ENCODE measurements at regions not wholly inside any gene's neighbourhood (a gene's known extent, or its start where the extent isn't known, plus 50 kb on each side); places are given as distances from the start of the nearest gene placed in this dataset.

GRCh38 chr7:119963654-119964053 is 309.3 kb upstream of the KCND2 start (continued):
- no peak for TF ChIP-seq REST (IDR thresholded peaks at IDR 0.05)

DNA sequence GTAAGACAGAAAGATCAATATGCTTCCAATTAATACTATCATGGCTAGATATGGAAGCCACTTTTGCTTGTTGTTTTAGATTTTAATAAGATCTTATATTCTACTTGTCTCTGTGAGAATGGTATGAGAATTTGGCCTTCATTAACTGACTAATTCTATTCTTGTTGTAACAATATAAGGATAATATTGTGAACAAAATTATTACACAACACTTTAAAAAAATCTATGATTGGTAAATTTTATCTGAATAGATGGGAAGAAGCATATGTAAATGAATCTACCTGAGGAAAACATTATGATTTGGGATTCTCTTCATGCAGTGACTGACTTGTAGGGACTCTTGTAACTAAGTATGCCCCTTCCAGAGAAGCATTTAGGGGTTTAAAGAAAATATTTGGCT is 308.9 kb upstream of the KCND2 start:
- DNase-seq (ENCODE audit: low spot score) = no peak
- no peaks in the 10 kb centered on the region for H3K36me3 ChIP-seq (ENCODE audit: control insufficient read depth in 4 of 4, insufficient read depth in 3 of 4, low read depth in 1 of 4, low read length in 3 of 4)
- no peak overlapping the region for H3K4me3 ChIP-seq (ENCODE audit: low read depth in 1 of 3, low read length in 3 of 3)
- H3K4me1 ChIP-seq (ENCODE audit: control insufficient read depth in 4 of 4, insufficient read depth in 4 of 4, low read length in 3 of 4) = no peaks in the 10 kb centered on the region
- no peak overlapping the region for H3K27ac ChIP-seq (ENCODE audit: low read depth in 1 of 2, low read length in 2 of 2)
- no peak overlapping the region for H3K9ac ChIP-seq (ENCODE audit: low read depth in 1 of 2, low read length in 2 of 2)
- no peak for TF ChIP-seq YY1 (IDR thresholded peaks at IDR 0.05)
- TF ChIP-seq GABPA (IDR thresholded peaks at IDR 0.05 in 1 of 2, conservative IDR thresholded peaks at IDR 0.05 in 1 of 2) = no peak
- TF ChIP-seq FOXA2 (IDR thresholded peaks at IDR 0.05) = no peak
- TF ChIP-seq, protein P1, sequence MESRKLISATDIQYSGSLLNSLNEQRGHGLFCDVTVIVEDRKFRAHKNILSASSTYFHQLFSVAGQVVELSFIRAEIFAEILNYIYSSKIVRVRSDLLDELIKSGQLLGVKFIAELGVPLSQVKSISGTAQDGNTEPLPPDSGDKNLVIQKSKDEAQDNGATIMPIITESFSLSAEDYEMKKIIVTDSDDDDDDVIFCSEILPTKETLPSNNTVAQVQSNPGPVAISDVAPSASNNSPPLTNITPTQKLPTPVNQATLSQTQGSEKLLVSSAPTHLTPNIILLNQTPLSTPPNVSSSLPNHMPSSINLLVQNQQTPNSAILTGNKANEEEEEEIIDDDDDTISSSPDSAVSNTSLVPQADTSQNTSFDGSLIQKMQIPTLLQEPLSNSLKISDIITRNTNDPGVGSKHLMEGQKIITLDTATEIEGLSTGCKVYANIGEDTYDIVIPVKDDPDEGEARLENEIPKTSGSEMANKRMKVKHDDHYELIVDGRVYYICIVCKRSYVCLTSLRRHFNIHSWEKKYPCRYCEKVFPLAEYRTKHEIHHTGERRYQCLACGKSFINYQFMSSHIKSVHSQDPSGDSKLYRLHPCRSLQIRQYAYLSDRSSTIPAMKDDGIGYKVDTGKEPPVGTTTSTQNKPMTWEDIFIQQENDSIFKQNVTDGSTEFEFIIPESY (IDR thresholded peaks at IDR 0.05) = no peak
- TF ChIP-seq, protein P2, sequence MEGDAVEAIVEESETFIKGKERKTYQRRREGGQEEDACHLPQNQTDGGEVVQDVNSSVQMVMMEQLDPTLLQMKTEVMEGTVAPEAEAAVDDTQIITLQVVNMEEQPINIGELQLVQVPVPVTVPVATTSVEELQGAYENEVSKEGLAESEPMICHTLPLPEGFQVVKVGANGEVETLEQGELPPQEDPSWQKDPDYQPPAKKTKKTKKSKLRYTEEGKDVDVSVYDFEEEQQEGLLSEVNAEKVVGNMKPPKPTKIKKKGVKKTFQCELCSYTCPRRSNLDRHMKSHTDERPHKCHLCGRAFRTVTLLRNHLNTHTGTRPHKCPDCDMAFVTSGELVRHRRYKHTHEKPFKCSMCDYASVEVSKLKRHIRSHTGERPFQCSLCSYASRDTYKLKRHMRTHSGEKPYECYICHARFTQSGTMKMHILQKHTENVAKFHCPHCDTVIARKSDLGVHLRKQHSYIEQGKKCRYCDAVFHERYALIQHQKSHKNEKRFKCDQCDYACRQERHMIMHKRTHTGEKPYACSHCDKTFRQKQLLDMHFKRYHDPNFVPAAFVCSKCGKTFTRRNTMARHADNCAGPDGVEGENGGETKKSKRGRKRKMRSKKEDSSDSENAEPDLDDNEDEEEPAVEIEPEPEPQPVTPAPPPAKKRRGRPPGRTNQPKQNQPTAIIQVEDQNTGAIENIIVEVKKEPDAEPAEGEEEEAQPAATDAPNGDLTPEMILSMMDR (IDR thresholded peaks at IDR 0.05; ENCODE audit: low read depth, low read length, missing input control) = no peak
- TF ChIP-seq RXRA (IDR thresholded peaks at IDR 0.05) = no peak
- no peak for TF ChIP-seq HNF4A (conservative IDR thresholded peaks at IDR 0.05)
- no peak for TF ChIP-seq TAF1 (conservative IDR thresholded peaks at IDR 0.05)
- no peak for TF ChIP-seq ATF3 (IDR thresholded peaks at IDR 0.05)
- no peak for TF ChIP-seq RAD21 (IDR thresholded peaks at IDR 0.05)
- no peaks in the 10 kb centered on the region for H3K9me3 ChIP-seq (ENCODE audit: control insufficient read depth in 4 of 4, low read length in 3 of 4)
- no peaks in the 10 kb centered on the region for H3K27me3 ChIP-seq (ENCODE audit: control insufficient read depth in 4 of 4, insufficient read depth in 4 of 4, low read length in 3 of 4)

DNA sequence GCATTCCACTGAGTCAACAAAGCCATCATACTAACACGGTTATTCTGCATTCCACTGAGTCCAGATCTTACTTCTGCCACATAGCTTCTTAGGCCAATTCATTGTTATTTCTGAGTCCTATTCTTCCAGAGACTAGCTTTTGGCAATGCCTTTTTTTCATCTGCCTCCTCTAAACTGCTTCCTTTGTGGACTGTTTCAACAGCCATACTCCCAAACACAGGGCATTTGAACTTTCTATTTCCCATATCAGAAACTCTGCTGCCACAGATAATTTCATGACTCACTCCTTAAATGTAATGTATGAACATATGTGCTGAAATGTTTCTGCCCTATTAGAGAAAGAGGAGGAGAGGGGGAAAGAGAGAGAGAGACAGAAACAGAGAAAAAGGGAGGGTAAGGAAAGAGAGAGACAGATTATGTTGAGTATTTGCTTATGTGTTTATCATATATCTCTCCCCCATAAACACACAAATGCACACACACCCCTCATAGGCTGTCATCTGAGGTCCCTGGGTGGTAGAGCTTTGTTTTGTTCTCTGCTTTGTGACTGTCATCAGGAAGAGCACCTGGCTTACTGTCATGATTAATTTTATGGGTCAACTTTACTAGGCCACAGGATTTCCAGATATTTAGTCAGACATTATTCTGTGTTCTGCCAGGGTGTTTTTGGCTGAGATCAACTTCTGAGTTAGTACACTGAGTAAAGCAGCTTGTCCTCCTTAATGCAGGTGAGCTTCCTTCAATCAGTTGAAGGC is 308.0 kb upstream of the KCND2 start:
- Histone ChIP-seq H3K9ac (ENCODE audit: low read depth in 1 of 2, low read length in 2 of 2) (no peak overlapping the region), H3K27me3 (ENCODE audit: control insufficient read depth in 4 of 4, insufficient read depth in 4 of 4, low read length in 3 of 4) (no peaks in the 10 kb centered on the region), H3K4me3 (ENCODE audit: low read depth in 1 of 3, low read length in 3 of 3) (no peak overlapping the region), H3K9me3 (ENCODE audit: control insufficient read depth in 4 of 4, low read length in 3 of 4) (no peaks in the 10 kb centered on the region), H3K4me1 (ENCODE audit: control insufficient read depth in 4 of 4, insufficient read depth in 4 of 4, low read length in 3 of 4) (no peaks in the 10 kb centered on the region), H3K27ac (ENCODE audit: low read depth in 1 of 2, low read length in 2 of 2) (no peak overlapping the region), H3K36me3 (ENCODE audit: control insufficient read depth in 4 of 4, insufficient read depth in 3 of 4, low read depth in 1 of 4, low read length in 3 of 4) (no peaks in the 10 kb centered on the region)
- no peak for DNase-seq (ENCODE audit: low spot score)
- 67% methylated on average over 1 of the region's 1 CpG for WGBS
- TF ChIP-seq HNF4A (conservative IDR thresholded peaks at IDR 0.05) (no peak), JUND (IDR thresholded peaks at IDR 0.05) (no peak), NR2F2 (IDR thresholded peaks at IDR 0.05) (no peak), SP1 (IDR thresholded peaks at IDR 0.05) (no peak), HNF4G (IDR thresholded peaks at IDR 0.05) (no peak), REST (IDR thresholded peaks at IDR 0.05) (no peak), GABPA (IDR thresholded peaks at IDR 0.05 in 1 of 2, conservative IDR thresholded peaks at IDR 0.05 in 1 of 2) (no peak), TAF1 (conservative IDR thresholded peaks at IDR 0.05) (no peak), FOXA1 (IDR thresholded peaks at IDR 0.05) (no peak)
- TF ChIP-seq, protein P1 (IDR thresholded peaks at IDR 0.05) = no peak

All from liver (tissue), 8 donors.